Esophagus squamous epithelium (tissue), 5 donors: ENCODE measurements at regions not wholly inside any gene's neighbourhood (a gene's known extent, or its start where the extent isn't known, plus 50 kb on each side); places are given as distances from the start of the nearest gene placed in this dataset.

Experiments
- DNase-seq: peaks from one replicate; lab custom pipeline; 2025; lab: John Stamatoyannopoulos, UW
- H3K27ac ChIP-seq, 4 donors: fragments of 200-600 bp; sonication (generic); one replicate each; pipeline ENCODE4 v1.5.1; 2016 to 2019; ENCODE audit warnings: mild to moderate bottlenecking in 1 of 4
- H3K27me3 ChIP-seq, 4 donors: fragments of 200-600 bp; sonication (generic); 1 replicate in 3 of 4; 2 replicates in 1 of 4; pipeline versions ENCODE4 v1.5.1 to v1.6.0; 2017 to 2021; ENCODE audit warnings: antibody characterized with exemption in 1 of 4
- H3K36me3 ChIP-seq, 3 donors: fragments of 200-600 bp; sonication (generic); one replicate each; pipeline ENCODE4 v1.5.1; 2016 to 2019
- H3K4me1 ChIP-seq, 3 donors: fragments of 200-600 bp; sonication (generic); one replicate each; pipeline ENCODE4 v1.5.1; 2017 to 2019
- H3K4me3 ChIP-seq, 4 donors: fragments of 200-600 bp; sonication (generic); 1 replicate in 3 of 4; 2 replicates in 1 of 4; pipeline ENCODE4 v1.5.1; 2016 to 2019; ENCODE audit warnings: mild to moderate bottlenecking in 2 of 4, moderate library complexity in 1 of 4
- H3K9me3 ChIP-seq, 3 donors: fragments of 200-600 bp; sonication (generic); one replicate each; pipeline ENCODE4 v1.5.1; 2016 to 2019
- POLR2A ChIP-seq, 4 donors: fragments of 450-650 bp; IDR thresholded peaks; one replicate each; pipeline ENCODE4 v1.6.1; 2017; ENCODE audit warnings: antibody characterized with exemption in 4 of 4, mild to moderate bottlenecking in 4 of 4, moderate library complexity in 3 of 4
- whole genome bisulfite sequencing, 2 donors: methylation state at CpG; one replicate each; pipeline ENCODE4 v1.1.5; 2018; 5-methylcytosine and 5-hydroxymethylcytosine counted together
- intact Hi-C: fragments of 100-400 bp; cut with DNase I; formaldehyde crosslinking; loops from one replicate; pipeline ENCODE4 v1.15.0; 2022
- TF ChIP-seq, protein P1 (sequence below), 6 experiments: fragments of 450-650 bp in 4 of 6; fragments of 200-600 bp in 2 of 6; sonication (generic) in 2 of 6; IDR thresholded peaks; one replicate each; pipeline ENCODE4 v1.5.1; 2016 to 2019; ENCODE audit warnings: antibody characterized with exemption in 6 of 6, mild to moderate bottlenecking in 4 of 6, moderate library complexity in 4 of 6
- donor health status: DM: yes; HTN: yes; CAD: no.

DNA sequence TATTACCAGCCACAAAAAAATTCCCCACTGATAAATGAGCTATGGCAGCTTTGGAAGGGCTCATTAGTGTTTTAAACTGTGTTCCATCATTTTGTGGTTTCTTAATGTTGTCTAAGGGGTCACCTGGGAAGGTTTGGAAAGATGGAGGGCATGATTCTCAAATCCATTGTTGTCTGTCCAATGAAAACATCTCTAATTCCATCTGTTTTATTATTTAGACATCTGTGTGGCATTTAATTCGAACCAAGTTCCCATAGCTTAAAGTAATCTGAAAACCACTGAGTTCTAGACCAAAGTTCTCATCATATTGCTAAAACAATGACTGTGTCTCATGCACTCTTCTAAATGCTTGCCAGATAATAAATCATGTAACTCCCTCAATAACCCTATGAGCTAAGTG is 103.8 kb upstream of the PPP3CA start:
- WGBS, 2 donors, result 56 to 63% methylated on average over 1 of the region's 1 CpG
- no peaks in the 10 kb centered on the region for H3K9me3 ChIP-seq
- H3K27ac ChIP-seq, result no peak overlapping the region
- no peaks in the 10 kb centered on the region for H3K27me3 ChIP-seq
- intact Hi-C loops, result no loop called here
- no peaks in the 10 kb centered on the region for H3K4me1 ChIP-seq
- TF ChIP-seq, protein P1, sequence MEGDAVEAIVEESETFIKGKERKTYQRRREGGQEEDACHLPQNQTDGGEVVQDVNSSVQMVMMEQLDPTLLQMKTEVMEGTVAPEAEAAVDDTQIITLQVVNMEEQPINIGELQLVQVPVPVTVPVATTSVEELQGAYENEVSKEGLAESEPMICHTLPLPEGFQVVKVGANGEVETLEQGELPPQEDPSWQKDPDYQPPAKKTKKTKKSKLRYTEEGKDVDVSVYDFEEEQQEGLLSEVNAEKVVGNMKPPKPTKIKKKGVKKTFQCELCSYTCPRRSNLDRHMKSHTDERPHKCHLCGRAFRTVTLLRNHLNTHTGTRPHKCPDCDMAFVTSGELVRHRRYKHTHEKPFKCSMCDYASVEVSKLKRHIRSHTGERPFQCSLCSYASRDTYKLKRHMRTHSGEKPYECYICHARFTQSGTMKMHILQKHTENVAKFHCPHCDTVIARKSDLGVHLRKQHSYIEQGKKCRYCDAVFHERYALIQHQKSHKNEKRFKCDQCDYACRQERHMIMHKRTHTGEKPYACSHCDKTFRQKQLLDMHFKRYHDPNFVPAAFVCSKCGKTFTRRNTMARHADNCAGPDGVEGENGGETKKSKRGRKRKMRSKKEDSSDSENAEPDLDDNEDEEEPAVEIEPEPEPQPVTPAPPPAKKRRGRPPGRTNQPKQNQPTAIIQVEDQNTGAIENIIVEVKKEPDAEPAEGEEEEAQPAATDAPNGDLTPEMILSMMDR (IDR thresholded peaks at IDR 0.05), result no peak
- no peak for TF ChIP-seq POLR2A (IDR thresholded peaks at IDR 0.05)
- no peaks in the 10 kb centered on the region for H3K36me3 ChIP-seq
- no peak overlapping the region for H3K4me3 ChIP-seq
- no peak for DNase-seq

DNA sequence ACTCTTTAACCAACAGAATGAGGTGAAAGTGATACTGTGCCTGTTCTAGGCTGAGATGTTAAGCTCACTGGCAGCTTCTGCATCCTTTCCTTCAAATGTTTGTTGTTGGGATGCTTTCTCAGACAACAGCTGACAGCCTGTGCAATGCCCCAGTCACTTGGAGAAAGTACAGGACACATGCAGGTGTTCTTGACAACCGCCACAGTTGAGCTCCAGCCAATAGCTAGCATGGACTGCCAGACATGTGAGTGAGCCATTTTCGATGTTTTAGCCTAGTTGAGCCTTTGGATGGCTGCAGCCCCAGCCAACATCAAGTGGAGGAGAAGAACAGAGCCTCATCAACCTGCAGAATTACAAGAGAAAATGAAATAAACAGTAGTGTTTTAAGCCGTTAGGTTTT is 94.1 kb upstream of the PPP3CA start:
- Histone ChIP-seq H3K27me3 (no peaks in the 10 kb centered on the region), H3K4me3 (no peak overlapping the region), H3K27ac (no peak overlapping the region), H3K9me3 (no peaks in the 10 kb centered on the region), H3K4me1 (no peaks in the 10 kb centered on the region), H3K36me3 (no peaks in the 10 kb centered on the region)
- no peak for DNase-seq
- TF ChIP-seq POLR2A (IDR thresholded peaks at IDR 0.05), result no peak
- TF ChIP-seq, protein P1 (IDR thresholded peaks at IDR 0.05), result no peak
- 89 to 90% methylated on average over 2 to 3 of the region's 3 CpGs for WGBS, 2 donors
- intact Hi-C loops, result no loop called here

DNA sequence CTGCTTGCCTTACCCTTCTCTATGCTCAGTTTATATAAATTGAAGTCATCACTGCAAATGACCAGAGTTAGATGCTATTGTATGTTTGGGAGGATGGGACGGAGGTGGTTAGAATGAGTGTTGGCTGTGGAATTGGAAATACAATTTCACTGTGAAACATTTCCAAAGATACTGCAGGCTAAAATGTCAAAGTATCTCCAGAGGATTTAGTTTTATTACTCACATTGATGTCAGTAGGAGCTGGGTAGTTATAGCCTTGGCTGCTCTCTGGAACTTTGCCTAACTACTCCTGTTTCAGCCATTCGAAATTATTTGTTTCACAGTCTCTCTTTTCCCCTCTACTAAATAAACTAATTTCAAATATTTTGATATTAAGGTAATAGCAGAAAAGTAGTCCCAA is 92.6 kb upstream of the PPP3CA start:
- H3K4me1 ChIP-seq, result no peaks in the 10 kb centered on the region
- H3K27ac ChIP-seq, result no peak overlapping the region
- no peaks in the 10 kb centered on the region for H3K36me3 ChIP-seq
- H3K9me3 ChIP-seq, result no peaks in the 10 kb centered on the region
- intact Hi-C loops, result no loop called here
- H3K27me3 ChIP-seq, result no peaks in the 10 kb centered on the region
- H3K4me3 ChIP-seq, result no peak overlapping the region
- TF ChIP-seq, protein P1 (IDR thresholded peaks at IDR 0.05), result no peak
- TF ChIP-seq POLR2A (IDR thresholded peaks at IDR 0.05), result no peak
- no peak for DNase-seq
- 49 to 53% methylated on average over 2 of the region's 2 CpGs for WGBS, 2 donors

DNA sequence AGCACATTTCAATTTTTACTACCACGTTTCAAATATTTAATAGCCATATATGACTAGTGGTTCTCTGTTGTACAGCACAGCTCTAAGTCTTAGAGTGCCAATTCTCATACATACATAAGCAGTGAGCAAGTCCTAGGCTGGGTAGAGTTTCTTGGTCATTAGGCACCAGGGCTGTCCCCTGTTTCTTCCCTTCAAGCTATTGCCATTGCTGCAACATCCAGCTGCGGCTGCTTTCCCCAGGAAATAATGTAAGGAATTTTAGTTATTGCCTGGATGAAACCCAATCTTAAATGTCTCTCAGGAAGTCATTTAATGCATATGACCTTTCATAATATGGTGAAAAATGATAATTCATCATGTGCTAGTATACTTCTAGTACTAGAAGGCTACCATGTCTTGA is 74.1 kb upstream of the PPP3CA start:
- DNase-seq, result no peak
- Histone ChIP-seq H3K27ac (no peak overlapping the region), H3K4me1 (peaks cover 0 to 5% (median 0%) of the 10 kb centered on the region in 3 donors), H3K4me3 (no peak overlapping the region), H3K9me3 (no peaks in the 10 kb centered on the region), H3K27me3 (no peaks in the 10 kb centered on the region), H3K36me3 (no peaks in the 10 kb centered on the region)
- TF ChIP-seq POLR2A (IDR thresholded peaks at IDR 0.05), result no peak
- TF ChIP-seq, protein P1 (IDR thresholded peaks at IDR 0.05), result no peak
- intact Hi-C loops, result no loop called here
- WGBS, 2 donors, result 90 to 97% methylated on average over 2 of the region's 2 CpGs

DNA sequence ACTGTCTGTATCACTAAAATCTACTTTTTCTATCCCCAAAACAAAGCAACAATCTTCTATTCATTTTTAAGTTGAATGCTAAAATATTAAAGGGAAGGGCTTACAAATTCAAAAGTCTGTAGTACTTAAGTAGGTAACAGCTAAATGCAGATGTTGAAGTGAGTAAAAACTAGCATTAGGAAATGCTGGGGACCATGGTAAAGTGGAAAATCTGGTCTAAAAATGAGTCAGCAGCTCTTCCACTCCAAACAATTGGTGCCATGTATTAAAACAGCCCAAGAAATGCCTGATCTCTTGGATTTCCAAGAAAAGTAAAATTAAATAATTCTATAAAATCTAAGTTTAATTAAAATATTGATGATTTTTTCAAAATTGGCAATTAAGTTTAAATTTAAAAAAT is 73.3 kb upstream of the PPP3CA start:
- intact Hi-C loops, result no loop called here
- DNase-seq, result no peak
- peaks cover 0 to 5% (median 0%) of the 10 kb centered on the region in 3 donors for H3K4me1 ChIP-seq
- H3K36me3 ChIP-seq, result no peaks in the 10 kb centered on the region
- TF ChIP-seq, protein P1 (IDR thresholded peaks at IDR 0.05), result no peak
- no peak for TF ChIP-seq POLR2A (IDR thresholded peaks at IDR 0.05)
- H3K9me3 ChIP-seq, result no peaks in the 10 kb centered on the region
- H3K4me3 ChIP-seq, result no peak overlapping the region
- H3K27ac ChIP-seq, result no peak overlapping the region
- H3K27me3 ChIP-seq, result no peaks in the 10 kb centered on the region
